Urinary bladder (tissue), 3 donors: ENCODE measurements at regions not wholly inside any gene's neighbourhood (a gene's known extent, or its start where the extent isn't known, plus 50 kb on each side); places are given as distances from the start of the nearest gene placed in this dataset.
"Not testable (repeated sequence)": the region's sequence is repeated elsewhere in the genome, so short reads cannot be mapped to it uniquely, and the experiment has no call there.

Source experiments
- DNase-seq: peaks from one replicate; pipeline ENCODE4 v3.0.0-alpha.2; 2015; ENCODE audit errors: extremely low spot score
- H3K27ac ChIP-seq: one replicate; pipeline ENCODE4 v1.5.1; 2013; ENCODE audit warnings: low read depth, mild to moderate bottlenecking, moderate library complexity
- H3K36me3 ChIP-seq: one replicate; pipeline ENCODE4 v1.6.1; 2013; ENCODE audit warnings: mild to moderate bottlenecking, moderate library complexity; ENCODE audit not compliant: insufficient read depth
- H3K4me1 ChIP-seq: one replicate; pipeline ENCODE4 v1.6.1; 2013; ENCODE audit warnings: mild to moderate bottlenecking, moderate library complexity; ENCODE audit not compliant: insufficient read depth
- H3K4me3 ChIP-seq: one replicate; pipeline ENCODE4 v1.5.1; 2013; ENCODE audit warnings: low read depth, low read length
- WGBS: extraction: QIAGEN DNeasy Blood & Tissue Kit; methylation state at CpG from one replicate; pipeline ENCODE4 v1.1.7; 2013; 5-methylcytosine and 5-hydroxymethylcytosine counted together
- donor health status: healthy with polysubstance abuse.
- donor health status: healthy.

DNA sequence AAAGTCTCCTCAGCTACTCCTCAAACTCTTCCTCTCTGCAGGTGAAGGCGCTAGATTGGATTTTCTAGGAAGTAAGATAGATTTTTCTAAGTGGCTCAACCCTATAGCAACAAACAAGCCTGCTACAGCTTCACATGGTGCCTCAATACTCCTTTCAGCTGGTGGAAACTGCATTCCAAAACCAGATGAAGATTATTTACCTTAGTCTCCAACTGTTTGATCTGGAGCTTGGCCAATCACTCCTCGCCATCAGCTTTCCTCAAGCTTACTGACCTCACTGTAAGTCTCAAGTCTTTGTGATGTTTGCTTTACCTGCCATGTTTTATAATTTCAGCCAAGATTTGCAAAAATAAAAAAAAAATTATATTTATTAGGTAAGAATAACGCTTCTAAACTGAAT is 622.4 kb downstream of the CHSY3 start:
- DNase-seq: no peak
- WGBS: 77% methylated on average over 3 of the region's 3 CpGs
- H3K4me1 ChIP-seq: no peaks in the 10 kb centered on the region
- no peak overlapping the region for H3K4me3 ChIP-seq
- H3K27ac ChIP-seq: no peak overlapping the region
- no peaks in the 10 kb centered on the region for H3K36me3 ChIP-seq

DNA sequence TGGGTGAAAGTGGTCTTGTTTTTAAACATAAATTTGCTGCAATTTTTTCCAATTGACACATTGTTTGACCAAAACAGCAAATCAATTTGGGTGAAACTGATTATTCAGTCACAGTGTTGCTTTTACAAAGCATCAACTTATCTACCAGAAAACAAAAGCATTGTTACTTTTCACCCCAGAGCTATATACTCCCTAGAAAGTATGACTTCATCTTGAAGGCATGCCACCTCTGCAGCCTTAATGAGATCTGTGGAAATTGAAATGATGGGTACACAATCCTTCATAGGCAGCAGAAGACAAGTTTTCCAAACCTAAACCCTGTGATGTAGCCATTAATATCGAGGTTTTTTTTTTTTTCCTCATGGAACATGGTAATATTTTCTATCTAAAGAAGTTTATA is 615.9 kb downstream of the CHSY3 start:
- no peak overlapping the region for H3K4me3 ChIP-seq
- H3K4me1 ChIP-seq: no peaks in the 10 kb centered on the region
- H3K36me3 ChIP-seq: no peaks in the 10 kb centered on the region
- DNase-seq: no peak
- WGBS: 82% methylated on average over 1 of the region's 1 CpG
- H3K27ac ChIP-seq: no peak overlapping the region

DNA sequence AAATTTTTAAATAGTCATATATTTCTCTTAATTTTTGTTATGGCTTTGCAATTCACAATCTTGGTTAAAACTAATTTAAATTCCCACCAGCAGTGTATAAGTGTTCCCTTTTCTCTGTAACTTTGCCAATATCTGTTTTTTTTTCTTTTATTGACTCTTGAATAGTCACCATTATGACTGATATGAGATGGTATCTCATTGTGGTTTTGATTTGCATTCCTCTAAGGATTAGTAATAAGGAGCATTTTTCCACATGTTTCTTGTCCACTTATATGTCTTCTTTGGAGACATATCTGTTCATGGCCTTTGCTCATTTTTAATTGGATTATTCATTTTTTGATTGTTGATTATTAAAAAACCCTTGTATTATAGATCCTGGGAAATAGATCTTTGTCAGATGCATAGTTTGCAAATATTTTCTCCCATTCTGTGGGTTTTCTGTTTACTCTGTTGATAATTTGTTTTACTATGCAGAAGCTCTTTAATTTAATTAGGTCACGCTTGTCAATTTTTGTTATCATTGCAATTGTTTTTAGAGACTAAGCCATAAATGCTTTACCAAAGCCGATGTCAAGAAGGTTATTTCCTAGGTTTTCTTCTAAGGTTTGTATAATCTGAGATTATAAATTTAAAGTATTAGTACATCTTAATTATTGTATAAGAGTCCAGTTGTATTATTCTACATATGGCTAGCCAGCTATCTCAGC is 610.9 kb downstream of the CHSY3 start:
- no peak overlapping the region for H3K4me3 ChIP-seq
- H3K27ac ChIP-seq: no peak overlapping the region
- WGBS: 88% methylated on average over 2 of the region's 2 CpGs
- DNase-seq: no peak
- no peaks in the 10 kb centered on the region for H3K36me3 ChIP-seq
- no peaks in the 10 kb centered on the region for H3K4me1 ChIP-seq

- no peak overlapping the region for H3K27ac ChIP-seq
- no peak for DNase-seq
- WGBS: 93% methylated on average over 4 of the region's 4 CpGs
Observed at GRCh38 chr5:130502702-130503101, 598.4 kb downstream of the CHSY3 start.

DNA sequence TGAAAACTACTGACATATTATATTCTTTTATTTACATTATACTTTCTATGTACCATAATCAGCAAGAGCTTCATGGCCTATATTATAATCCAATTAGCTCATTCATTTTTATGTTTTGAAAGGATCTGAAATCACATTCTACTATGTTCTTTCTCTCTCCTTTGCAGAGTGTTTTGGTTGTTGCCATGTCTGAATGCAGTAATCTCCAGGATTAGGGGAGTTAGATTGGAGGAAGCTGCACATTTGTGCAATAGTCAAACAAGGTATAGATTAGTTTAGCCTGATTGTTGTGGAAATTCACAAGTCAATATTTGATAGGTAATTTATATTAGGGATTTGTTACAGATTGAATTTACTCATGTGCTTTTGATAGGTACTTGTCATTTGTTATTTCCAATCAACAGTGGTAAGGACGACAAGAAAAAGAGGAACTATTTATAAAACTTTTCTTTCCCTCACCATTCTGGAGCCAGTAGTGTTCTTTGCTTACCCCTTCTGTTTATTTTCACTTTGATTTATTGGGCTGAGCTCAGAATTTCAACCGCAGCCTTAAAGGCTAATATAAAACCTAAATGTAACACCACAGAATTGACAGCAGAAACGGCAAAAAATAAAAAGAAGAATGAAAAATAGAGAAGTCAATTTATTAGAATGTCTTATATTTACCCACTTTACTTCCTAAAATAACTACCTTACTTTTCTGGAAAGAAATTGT is 597.0 kb downstream of the CHSY3 start:
- H3K27ac ChIP-seq: no peak overlapping the region
- no peak for DNase-seq
- H3K4me3 ChIP-seq: no peak overlapping the region
- no peaks in the 10 kb centered on the region for H3K36me3 ChIP-seq
- WGBS: 11% methylated on average over 3 of the region's 3 CpGs
- no peaks in the 10 kb centered on the region for H3K4me1 ChIP-seq

More at GRCh38 chr5:130502702-130503101, 598.4 kb downstream of the CHSY3 start:
- Histone ChIP-seq H3K4me1 (no peaks in the 10 kb centered on the region), H3K36me3 (no peaks in the 10 kb centered on the region), H3K4me3 (no peak overlapping the region)

- DNase-seq, H3K27ac ChIP-seq, H3K4me1 ChIP-seq, H3K36me3 ChIP-seq, H3K4me3 ChIP-seq: not testable (repeated sequence)
- 90% methylated on average over 4 of the region's 4 CpGs for WGBS
Observed at GRCh38 chr5:130500495-130500894, 596.2 kb downstream of the CHSY3 start.

- WGBS: 92% methylated on average over 1 of the region's 1 CpG
- no peak for DNase-seq
- no peaks in the 10 kb centered on the region for H3K4me1 ChIP-seq
- no peak overlapping the region for H3K4me3 ChIP-seq
- H3K36me3 ChIP-seq: no peaks in the 10 kb centered on the region
- no peak overlapping the region for H3K27ac ChIP-seq
Observed at GRCh38 chr5:130496215-130496614, 592.0 kb downstream of the CHSY3 start.

DNA sequence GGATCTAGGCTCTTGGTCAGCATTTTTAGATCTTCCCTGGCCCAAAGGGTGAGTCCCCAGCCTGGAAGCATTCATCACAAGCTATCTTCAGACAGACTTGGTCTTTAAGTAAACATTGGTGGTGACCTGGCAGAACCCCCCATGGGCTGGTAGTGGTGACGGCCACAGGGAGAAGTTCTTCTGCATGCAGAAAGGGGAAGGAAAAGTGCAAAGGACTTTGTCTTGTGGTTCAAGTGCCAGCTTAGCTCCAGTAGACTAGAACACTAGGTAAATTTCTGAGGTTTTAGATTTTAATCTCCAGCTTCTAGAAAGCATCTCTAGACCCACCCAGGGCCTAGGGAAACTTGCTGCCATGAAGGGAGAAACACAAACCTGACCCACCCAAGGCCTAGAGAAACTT is 584.0 kb downstream of the CHSY3 start:
- 95% methylated on average over 1 of the region's 1 CpG for WGBS
- Histone ChIP-seq H3K4me1 (no peaks in the 10 kb centered on the region), H3K4me3 (no peak overlapping the region), H3K36me3 (no peaks in the 10 kb centered on the region), H3K27ac (no peak overlapping the region)
- no peak for DNase-seq

DNA sequence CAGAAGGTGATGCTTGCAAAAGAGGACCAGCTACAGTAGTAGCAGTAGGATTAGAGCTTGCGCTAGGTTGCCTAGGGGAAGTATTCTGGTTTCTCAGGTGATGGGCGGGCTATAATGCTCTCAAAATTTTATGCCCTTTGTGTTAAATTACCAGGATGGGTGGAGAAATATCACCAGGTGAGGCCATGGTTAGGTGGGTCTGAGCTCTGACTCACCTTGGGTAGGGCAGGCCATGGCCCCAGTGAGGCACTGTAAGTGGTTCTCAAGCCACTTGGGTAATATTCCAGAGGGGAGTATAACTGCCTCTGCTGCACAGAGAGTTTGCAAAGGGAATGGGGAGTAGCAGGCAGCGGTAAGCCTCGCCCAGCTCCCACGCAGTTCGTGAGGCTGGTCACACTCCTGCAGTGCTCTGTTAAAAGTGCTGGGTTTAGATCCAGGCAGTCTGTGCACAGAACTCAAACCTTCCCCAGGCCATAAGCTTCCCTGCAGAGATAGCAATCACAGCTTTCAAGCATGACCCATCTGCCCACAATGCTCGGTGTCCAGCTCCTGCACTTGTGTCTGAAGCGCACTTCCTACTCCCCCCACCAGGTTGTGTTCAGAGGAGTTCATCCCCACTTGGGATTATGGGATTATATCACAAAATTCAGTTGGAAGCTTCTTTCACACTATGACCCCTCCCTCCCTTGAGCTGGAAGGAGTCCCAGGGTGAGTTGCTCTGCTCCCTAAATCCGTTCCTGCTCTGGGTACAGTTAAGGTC is 575.0 kb downstream of the CHSY3 start:
- Histone ChIP-seq H3K36me3 (no peaks in the 10 kb centered on the region), H3K4me3 (no peak overlapping the region), H3K27ac (no peak overlapping the region), H3K4me1 (no peaks in the 10 kb centered on the region)
- no peak for DNase-seq
- 88% methylated on average over 9 of the region's 9 CpGs for WGBS

DNA sequence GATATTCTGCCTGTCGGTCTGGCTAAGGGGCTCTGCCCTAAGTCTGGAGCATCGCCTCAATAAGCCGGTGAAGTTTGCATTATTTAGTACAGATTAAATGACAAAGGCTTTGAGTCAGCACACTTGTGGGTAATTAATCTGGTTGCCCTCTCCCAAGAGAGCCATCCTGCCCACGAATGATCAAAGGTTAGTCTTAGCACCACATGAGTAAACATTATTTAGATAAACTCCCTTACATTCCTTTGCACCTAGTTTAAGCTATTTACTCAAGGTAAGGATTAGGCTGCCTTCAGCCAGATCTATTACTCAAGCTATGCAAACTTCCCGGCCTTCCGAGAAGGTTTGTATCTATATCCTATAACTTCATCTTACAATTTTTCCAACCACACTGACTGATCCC is 572.1 kb downstream of the CHSY3 start:
- no peak for DNase-seq
- Histone ChIP-seq H3K4me3 (no peak overlapping the region), H3K36me3 (no peaks in the 10 kb centered on the region), H3K4me1 (no peaks in the 10 kb centered on the region), H3K27ac (no peak overlapping the region)
- 87% methylated on average over 6 of the region's 6 CpGs for WGBS

GRCh38 chr5:130462516-130462915 is 558.3 kb downstream of the CHSY3 start:
- 86% methylated on average over 1 of the region's 1 CpG for WGBS
- no peaks in the 10 kb centered on the region for H3K36me3 ChIP-seq

DNA sequence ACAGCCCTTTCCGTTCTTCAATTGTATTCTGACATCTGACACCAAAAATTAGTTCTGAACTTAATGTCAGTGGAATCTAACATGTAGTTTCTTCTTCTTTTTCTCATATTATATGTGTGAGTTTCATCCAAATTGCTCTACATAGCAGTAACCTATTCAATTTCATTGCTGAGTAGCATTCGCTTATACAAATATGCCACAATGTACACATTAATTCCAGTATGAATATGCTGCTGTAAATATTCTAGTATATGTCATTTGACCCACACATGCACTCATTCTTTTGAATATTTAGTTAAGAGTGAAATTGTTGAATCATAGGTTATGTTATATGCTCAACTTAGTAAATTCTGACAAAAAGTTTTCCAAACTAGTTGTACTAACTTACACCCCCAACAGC is 550.9 kb downstream of the CHSY3 start:
- H3K4me1 ChIP-seq: no peaks in the 10 kb centered on the region

More at GRCh38 chr5:130462516-130462915, 558.3 kb downstream of the CHSY3 start:
- H3K27ac ChIP-seq: no peak overlapping the region
- no peak for DNase-seq
- H3K4me1 ChIP-seq: no peaks in the 10 kb centered on the region
- no peak overlapping the region for H3K4me3 ChIP-seq

DNA sequence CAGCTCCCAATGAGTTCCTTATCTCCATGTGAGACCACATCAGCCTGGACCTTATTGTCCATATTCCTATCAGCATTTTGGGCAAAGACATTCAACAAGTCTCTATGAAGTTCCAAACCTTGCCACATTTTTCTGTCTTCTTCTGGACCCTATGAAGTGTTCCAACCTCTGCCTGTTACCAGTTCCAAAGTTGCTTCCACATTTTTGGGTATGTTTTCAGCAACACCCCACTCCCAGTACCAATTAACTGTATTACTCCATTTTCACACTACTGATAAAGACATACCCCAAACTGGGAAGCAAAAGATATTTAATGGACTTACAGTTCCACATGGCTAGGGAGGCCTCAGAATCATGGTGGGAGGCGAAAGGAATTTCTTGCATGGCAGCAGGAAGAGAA is 548.5 kb downstream of the CHSY3 start:
- no peak for DNase-seq
- Histone ChIP-seq H3K4me1 (no peaks in the 10 kb centered on the region), H3K27ac (no peak overlapping the region), H3K4me3 (no peak overlapping the region), H3K36me3 (no peaks in the 10 kb centered on the region)
- 99% methylated on average over 1 of the region's 1 CpG for WGBS

More for the DNA sequence above, 550.9 kb downstream of the CHSY3 start:
- Histone ChIP-seq H3K27ac (no peak overlapping the region), H3K4me3 (no peak overlapping the region), H3K36me3 (no peaks in the 10 kb centered on the region)
- WGBS: 90% methylated on average over 2 of the region's 2 CpGs
- DNase-seq: no peak

- H3K27ac ChIP-seq: no peak overlapping the region
- no peaks in the 10 kb centered on the region for H3K4me1 ChIP-seq
- 62% methylated on average over 1 of the region's 1 CpG for WGBS
- no peak overlapping the region for H3K4me3 ChIP-seq
- no peak for DNase-seq
- no peaks in the 10 kb centered on the region for H3K36me3 ChIP-seq
Observed at GRCh38 chr5:130436430-130436829, 532.2 kb downstream of the CHSY3 start.
